Vagina (tissue), 2 donors: ENCODE measurements at regions not wholly inside any gene's neighbourhood (a gene's known extent, or its start where the extent isn't known, plus 50 kb on each side); places are given as distances from the start of the nearest gene placed in this dataset.

Experiments used
- POLR2A ChIP-seq, 2 donors: fragments of 450-650 bp; IDR thresholded peaks; one replicate each; pipeline ENCODE4 v1.6.1; 2017; ENCODE audit warnings: antibody characterized with exemption in 2 of 2, mild to moderate bottlenecking in 2 of 2, moderate library complexity in 2 of 2
- POLR2AphosphoS5 ChIP-seq, 2 donors: sonication (generic); formaldehyde crosslinking; IDR thresholded peaks; one replicate each; pipeline ENCODE4 v1.9.0; 2017; ENCODE audit warnings: antibody characterized with exemption in 2 of 2, mild to moderate bottlenecking in 2 of 2, low read depth in 1 of 2; ENCODE audit not compliant: insufficient read depth in 1 of 2

GRCh38 chr6:170179616-170180324, 111.1 kb downstream of the DLL1 start:
- TF ChIP-seq POLR2AphosphoS5 (IDR thresholded peaks at IDR 0.05; ENCODE audit: insufficient read depth in 1 of 2, low read depth in 1 of 2) (no peak), POLR2A (IDR thresholded peaks at IDR 0.05) (no peak)
